ENCODE measurements at regions not wholly inside any gene's neighbourhood (a gene's known extent, or its start where the extent isn't known, plus 50 kb on each side); places are given as distances from the start of the nearest gene placed in this dataset.

DNA sequence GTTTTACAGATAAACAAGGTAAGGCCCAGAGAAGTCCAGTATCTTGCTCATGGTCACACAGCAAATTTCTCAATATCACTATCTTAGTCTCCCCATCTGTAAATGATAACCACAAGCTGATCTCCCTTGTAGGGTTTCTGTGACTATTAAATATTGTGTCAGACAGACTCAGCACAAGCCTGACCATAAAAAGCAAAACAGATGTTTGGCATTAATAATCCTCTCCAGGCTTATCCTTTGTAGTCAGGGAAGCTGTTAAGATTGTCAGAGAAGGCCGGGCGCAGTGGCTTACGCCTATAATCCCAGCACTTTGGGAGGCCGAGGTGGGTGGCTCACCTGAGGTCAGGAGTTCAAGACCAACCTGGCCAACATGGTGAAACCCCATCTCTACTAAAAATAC, 173.2 kb upstream of the PRICKLE2 start:
- no peak overlapping the region for H3K4me3 ChIP-seq (ENCODE audit: control insufficient read depth, low read depth, low read length)
- DNase-seq (ENCODE audit: low read depth), result peak; percentile 93
- TF ChIP-seq, protein P1, sequence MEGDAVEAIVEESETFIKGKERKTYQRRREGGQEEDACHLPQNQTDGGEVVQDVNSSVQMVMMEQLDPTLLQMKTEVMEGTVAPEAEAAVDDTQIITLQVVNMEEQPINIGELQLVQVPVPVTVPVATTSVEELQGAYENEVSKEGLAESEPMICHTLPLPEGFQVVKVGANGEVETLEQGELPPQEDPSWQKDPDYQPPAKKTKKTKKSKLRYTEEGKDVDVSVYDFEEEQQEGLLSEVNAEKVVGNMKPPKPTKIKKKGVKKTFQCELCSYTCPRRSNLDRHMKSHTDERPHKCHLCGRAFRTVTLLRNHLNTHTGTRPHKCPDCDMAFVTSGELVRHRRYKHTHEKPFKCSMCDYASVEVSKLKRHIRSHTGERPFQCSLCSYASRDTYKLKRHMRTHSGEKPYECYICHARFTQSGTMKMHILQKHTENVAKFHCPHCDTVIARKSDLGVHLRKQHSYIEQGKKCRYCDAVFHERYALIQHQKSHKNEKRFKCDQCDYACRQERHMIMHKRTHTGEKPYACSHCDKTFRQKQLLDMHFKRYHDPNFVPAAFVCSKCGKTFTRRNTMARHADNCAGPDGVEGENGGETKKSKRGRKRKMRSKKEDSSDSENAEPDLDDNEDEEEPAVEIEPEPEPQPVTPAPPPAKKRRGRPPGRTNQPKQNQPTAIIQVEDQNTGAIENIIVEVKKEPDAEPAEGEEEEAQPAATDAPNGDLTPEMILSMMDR (conservative IDR thresholded peaks at IDR 0.05; ENCODE audit: control insufficient read depth, insufficient read depth, low read depth, low read length), result no peak

DNA sequence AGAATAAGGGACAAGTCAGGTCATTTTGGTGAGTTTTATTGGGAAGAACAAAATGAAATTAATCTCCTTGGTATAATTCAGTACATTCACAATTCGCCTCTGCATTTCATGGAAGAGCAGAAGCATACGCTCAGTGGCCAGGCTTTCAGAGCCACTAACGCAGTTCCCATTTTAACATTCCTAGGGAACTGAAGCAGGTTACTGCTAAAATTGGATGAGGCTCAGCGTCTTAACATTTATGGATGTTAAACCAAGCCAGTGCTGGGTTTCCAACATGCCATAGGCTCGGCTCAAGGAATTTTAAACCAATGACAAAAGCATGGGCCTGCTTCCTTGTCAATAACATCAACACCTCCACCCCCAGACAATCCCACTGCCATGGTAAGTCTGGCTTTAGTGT, 172.7 kb upstream of the PRICKLE2 start:
- TF ChIP-seq, protein P1 (conservative IDR thresholded peaks at IDR 0.05; ENCODE audit: control insufficient read depth, insufficient read depth, low read depth, low read length), result no peak
- DNase-seq (ENCODE audit: low read depth), result no peak

DNA sequence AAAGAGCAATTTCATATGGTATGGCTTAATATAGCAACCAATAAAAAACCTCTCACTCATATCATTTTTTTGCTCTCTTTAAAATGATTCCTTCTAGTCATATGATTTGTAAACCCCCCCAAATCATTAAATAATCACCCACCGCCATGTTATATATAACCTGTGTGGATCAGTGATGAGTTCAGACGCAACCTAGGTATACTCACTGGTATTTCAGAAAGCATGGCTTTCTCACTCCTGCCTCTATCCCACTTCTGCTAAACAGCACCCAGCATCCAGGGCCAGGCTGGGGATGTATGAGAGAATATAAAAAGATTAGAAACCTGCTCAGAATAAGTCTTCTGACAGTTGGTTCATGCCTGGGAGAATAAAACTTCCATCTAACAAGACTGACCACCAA, 172.3 kb upstream of the PRICKLE2 start:
- TF ChIP-seq, protein P1 (conservative IDR thresholded peaks at IDR 0.05; ENCODE audit: control insufficient read depth, insufficient read depth, low read depth, low read length), result no peak
- DNase-seq (ENCODE audit: low read depth), result no peak

More for the DNA sequence above, 172.7 kb upstream of the PRICKLE2 start:
- no peak overlapping the region for H3K4me3 ChIP-seq (ENCODE audit: control insufficient read depth, low read depth, low read length)

DNA sequence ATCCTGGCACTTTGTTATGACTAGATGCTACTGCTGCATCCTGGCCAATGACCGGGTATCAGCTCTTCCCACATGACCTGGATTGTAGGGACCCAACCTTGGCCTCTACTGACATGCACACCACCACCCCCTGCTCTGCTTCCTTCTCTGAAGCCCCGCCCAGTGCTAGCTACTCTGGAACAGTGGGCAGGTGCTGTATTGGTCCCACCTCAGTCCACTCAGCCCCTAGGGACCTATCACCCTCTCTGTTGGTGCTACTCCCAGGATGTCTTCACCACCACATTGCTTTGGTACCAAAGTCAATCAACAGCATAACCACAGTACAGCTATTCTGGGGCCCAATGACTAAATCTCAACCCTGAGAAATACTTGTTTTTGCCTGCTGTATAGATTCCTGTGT, 170.2 kb upstream of the PRICKLE2 start:
- no peak overlapping the region for H3K4me3 ChIP-seq (ENCODE audit: control insufficient read depth, low read depth, low read length)
- TF ChIP-seq, protein P1 (conservative IDR thresholded peaks at IDR 0.05; ENCODE audit: control insufficient read depth, insufficient read depth, low read depth, low read length), result no peak
- no peak for DNase-seq (ENCODE audit: low read depth)

More for the DNA sequence above, 172.3 kb upstream of the PRICKLE2 start:
- no peak overlapping the region for H3K4me3 ChIP-seq (ENCODE audit: control insufficient read depth, low read depth, low read length)

DNA sequence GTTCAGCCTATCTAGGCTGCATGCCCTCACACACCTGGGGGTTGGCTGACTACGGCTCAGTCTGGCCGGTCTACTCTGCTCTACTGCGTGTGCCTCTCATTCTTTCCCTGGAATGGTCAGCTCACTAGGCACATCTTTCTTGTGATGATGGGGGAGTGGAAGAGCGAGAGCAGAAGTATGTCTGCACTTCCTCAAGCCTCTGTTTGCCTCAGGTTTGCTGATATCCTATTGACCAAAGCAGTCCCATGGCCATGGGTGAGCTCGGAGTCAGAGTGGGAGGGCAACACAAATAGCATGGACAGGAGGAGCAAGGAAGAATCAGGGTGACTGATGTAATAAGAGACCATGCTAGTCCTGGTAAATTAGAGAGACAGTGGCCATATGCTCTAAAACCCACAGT, 167.9 kb upstream of the PRICKLE2 start:
- TF ChIP-seq, protein P1 (conservative IDR thresholded peaks at IDR 0.05; ENCODE audit: control insufficient read depth, insufficient read depth, low read depth, low read length), result no peak
- no peak overlapping the region for H3K4me3 ChIP-seq (ENCODE audit: control insufficient read depth, low read depth, low read length)
- DNase-seq (ENCODE audit: low read depth), result no peak

DNA sequence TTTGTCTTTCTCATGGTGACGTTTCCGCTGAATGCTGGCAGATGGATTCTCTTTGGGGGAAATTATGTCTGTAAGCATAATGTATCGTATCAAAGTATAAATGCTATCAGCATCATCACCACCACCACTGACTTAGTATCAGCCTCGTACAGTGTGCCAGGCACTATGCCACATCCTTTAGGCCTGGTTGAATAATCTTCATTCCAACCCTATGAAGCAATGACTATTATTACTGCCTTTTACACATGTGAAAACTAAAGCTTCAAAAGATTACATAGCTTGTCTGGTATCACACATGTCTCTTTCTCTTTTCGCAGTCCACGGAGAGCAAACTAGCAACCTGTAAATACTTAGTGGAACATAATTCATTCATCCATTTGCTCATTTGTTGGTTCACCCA, 166.7 kb upstream of the PRICKLE2 start:
- TF ChIP-seq, protein P1 (conservative IDR thresholded peaks at IDR 0.05; ENCODE audit: control insufficient read depth, insufficient read depth, low read depth, low read length), result no peak
- no peak overlapping the region for H3K4me3 ChIP-seq (ENCODE audit: control insufficient read depth, low read depth, low read length)
- DNase-seq (ENCODE audit: low read depth), result no peak

DNA sequence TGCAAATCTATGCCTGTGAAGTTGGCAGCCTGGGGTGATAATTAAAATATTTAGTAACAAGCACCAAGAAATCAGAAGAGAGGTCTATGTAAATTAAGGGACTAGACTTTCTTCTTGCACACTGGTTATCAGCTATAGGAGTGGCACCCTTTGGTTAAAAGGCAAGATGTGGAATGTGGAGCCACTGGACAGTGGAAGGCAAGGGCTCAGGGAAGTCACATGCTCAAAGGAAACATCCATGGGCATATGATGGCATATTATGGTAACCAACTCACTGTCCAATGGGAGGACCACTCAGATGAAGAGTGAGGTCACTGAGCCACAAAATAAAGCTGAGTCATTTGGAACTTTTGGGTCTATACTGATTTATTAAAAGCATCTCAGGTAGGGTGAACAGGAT, 165.6 kb upstream of the PRICKLE2 start:
- no peak overlapping the region for H3K4me3 ChIP-seq (ENCODE audit: control insufficient read depth, low read depth, low read length)
- TF ChIP-seq, protein P1 (conservative IDR thresholded peaks at IDR 0.05; ENCODE audit: control insufficient read depth, insufficient read depth, low read depth, low read length), result no peak
- DNase-seq (ENCODE audit: low read depth), result no peak

All from fibroblast of mammary gland (primary cell).